HG03045 (cell line): ENCODE measurements at regions not wholly inside any gene's neighbourhood (a gene's known extent, or its start where the extent isn't known, plus 50 kb on each side); places are given as distances from the start of the nearest gene placed in this dataset.

Experiments
- ATAC-seq: cut with Tn5 transposase; IDR thresholded peaks from one replicate; pipeline ENCODE4 v1.9.1; 2021; ENCODE audit warnings: mild to moderate bottlenecking, moderate library complexity; ENCODE audit not compliant: unreplicated experiment

GRCh38 chr14:65222440-65222858 is 120.1 kb upstream of the MAX start:
- ATAC-seq = no peak

GRCh38 chr14:65223636-65224035 is 121.3 kb upstream of the MAX start:
- ATAC-seq = no peak

GRCh38 chr14:65224799-65225198 is 122.5 kb upstream of the MAX start:
- ATAC-seq = no peak

- no peak for ATAC-seq
Observed at GRCh38 chr14:65225299-65226159, 123.2 kb upstream of the MAX start.

- ATAC-seq = no peak
Observed at GRCh38 chr14:65226824-65227604, 124.7 kb upstream of the MAX start.

- ATAC-seq = peak; percentile 71
Observed at GRCh38 chr14:65228436-65228835, 126.1 kb upstream of the MAX start.

- ATAC-seq = no peak
Observed at GRCh38 chr14:65228956-65229747, 126.8 kb upstream of the MAX start.

GRCh38 chr14:65229748-65230728 is 127.7 kb upstream of the MAX start:
- peak; percentile 40 for ATAC-seq

GRCh38 chr14:65231286-65231980 is 129.1 kb upstream of the MAX start:
- no peak for ATAC-seq

- no peak for ATAC-seq
Observed at GRCh38 chr14:65234752-65235361, 132.5 kb upstream of the MAX start.

- ATAC-seq = no peak
Observed at GRCh38 chr14:65237023-65237814, 134.9 kb upstream of the MAX start.

GRCh38 chr14:65237941-65238340 is 135.6 kb upstream of the MAX start:
- ATAC-seq = no peak

- no peak for ATAC-seq
Observed at GRCh38 chr14:65238456-65238855, 136.1 kb upstream of the MAX start.

GRCh38 chr14:65239143-65239937 is 137.0 kb upstream of the MAX start:
- ATAC-seq = no peak

- ATAC-seq = no peak
Observed at GRCh38 chr14:65239938-65240296, 137.6 kb upstream of the MAX start.

- no peak for ATAC-seq
Observed at GRCh38 chr14:65241125-65241752, 138.9 kb upstream of the MAX start.

GRCh38 chr14:65242732-65243134 is 140.4 kb upstream of the MAX start:
- ATAC-seq = no peak
